ENCODE measurements at regions not wholly inside any gene's neighbourhood (a gene's known extent, or its start where the extent isn't known, plus 50 kb on each side); places are given as distances from the start of the nearest gene placed in this dataset.
"Not testable (repeated sequence)": the region's sequence is repeated elsewhere in the genome, so short reads cannot be mapped to it uniquely, and the experiment has no call there.

GRCh38 chr20:55678970-55679667 lies 326.2 kb downstream of the CBLN4 start:
- DNase-seq, result no peak

- DNase-seq, result no peak
Observed at GRCh38 chr20:55678126-55678525, 327.2 kb downstream of the CBLN4 start.

DNA sequence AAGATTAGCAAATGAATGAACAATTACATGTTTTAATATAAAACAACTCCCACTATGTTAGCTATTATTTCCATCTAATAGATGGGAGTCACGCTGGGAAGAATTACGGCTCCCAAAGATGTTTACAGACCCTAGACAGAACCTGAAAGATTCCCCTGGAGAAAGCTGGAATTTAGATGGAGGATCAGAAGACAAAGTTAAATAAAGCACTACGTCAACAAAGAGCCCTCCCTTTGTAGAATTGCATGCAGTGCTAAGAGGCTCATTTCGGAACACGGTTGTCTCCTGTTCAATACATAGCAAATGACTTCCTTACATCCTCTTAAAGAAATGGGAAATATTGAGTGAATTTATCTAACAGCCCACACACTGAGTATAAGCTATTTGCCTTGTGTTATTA lies 328.3 kb downstream of the CBLN4 start:
- no peak for DNase-seq

DNA sequence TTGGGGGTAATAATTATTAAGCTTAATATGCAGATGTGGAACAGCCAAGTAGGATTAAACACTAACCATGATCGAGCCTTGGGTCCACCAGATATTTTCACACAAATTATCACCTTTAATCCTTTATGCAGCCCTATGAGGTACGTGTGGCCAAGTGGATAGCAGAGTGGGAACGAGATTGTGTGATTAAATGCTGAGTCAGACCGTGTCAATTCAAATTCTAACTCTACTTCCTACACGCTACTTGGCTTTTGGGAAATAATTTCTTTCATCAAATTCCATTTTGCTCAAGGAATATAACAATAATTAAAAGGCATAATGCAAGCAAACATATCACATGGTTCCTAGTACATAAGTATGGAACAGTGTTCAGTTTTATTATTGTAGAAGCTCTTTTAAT lies 329.2 kb downstream of the CBLN4 start:
- no peak for DNase-seq

DNA sequence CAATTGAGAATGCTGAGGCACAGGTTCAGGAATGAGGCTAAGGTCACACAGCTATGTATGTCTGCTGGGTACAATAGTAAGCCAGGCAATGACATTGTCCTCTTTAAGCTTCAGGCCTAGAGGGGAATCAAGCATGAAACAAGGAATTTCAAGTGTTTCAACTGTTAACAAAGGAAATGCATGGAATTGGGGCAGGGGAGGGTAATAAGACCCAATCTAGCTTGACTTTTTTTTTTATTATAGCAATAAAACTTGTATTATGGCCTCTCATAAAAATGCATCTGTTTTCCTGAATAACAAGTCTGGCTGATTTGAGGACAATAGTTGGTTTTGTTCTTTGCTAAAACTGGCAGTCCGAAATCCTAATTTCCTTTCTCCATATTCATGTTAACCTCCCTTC lies 336.7 kb downstream of the CBLN4 start:
- DNase-seq, result no peak

DNA sequence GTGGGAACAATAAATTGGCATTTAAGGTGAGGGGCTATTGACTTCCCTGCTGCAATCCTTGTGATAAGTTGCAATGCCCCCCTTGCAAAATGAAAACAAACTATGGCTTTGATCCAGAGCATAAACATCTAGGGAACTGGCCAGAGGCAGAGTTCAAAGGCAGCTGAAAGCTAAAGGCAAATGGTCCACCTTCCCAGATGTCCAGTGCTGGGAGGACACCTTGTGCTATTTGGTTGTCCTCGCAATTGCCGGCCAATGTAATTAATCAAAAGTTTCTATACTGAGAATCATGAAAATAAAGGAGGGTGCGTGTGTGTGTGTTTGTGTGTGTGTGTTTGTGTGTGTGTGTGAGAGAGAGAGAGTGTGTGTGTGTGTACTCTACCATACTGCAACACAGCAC lies 337.4 kb downstream of the CBLN4 start:
- no peak for DNase-seq

DNA sequence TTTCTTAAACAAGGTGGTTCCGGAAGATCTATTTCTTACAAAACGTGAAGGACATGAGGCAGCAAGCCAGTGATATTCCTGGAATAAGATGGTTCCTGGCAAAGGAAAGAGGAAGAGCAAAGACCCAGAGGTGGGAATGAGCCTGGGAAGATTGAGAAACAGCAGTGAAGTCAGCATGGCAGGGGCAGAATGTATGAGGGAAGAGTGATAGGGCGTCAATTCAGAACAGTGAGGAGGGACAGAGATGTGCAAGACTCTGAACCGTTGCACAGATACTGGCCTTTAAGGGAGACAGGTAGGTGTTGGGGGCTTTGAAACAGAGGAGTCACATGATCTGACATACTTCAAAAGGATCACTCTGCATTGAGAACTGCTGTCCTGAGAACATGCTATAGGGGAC lies 338.3 kb downstream of the CBLN4 start:
- no peak for DNase-seq

GRCh38 chr20:55656231-55656775 lies 349.0 kb downstream of the CBLN4 start:
- no peak for DNase-seq

- DNase-seq, result no peak
Observed at GRCh38 chr20:55650657-55651360, 354.5 kb downstream of the CBLN4 start.

DNA sequence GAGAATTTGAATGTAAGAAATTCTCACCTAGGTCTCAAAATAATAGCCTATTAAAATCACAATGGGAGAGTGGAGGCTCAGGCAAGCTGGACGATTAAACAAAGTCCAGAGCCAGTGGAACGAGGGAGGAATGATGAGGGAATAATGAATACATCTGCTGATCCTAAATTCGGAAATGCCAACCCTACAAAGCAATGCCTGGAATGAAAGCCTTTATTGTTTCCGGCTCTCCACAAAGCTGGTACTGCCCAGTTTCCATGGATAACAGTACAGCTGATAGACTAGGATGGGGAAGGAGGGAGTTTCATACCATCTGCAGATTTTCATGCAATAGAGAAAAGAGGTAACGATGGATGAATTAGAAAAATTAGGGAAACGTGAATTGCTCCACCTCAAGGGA lies 356.1 kb downstream of the CBLN4 start:
- no peak for DNase-seq

DNA sequence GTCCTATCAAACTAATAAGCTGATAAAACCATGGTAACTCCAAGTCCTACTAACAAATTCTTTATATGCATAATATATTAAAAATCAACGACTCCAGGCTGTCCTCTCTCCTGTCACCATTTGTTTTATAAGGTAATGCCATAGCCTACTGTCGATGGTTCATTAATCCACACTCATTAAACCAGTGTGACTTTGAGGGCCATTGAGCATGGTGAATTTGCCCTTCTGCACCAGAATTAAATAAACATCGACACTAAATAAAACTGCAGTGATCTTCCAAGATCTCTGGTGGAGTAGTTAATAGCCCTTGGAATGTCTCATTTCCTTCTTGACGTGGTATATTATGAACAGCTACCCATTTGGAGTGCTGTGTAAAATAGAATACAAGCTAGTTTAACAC lies 358.5 kb downstream of the CBLN4 start:
- DNase-seq, result no peak

DNA sequence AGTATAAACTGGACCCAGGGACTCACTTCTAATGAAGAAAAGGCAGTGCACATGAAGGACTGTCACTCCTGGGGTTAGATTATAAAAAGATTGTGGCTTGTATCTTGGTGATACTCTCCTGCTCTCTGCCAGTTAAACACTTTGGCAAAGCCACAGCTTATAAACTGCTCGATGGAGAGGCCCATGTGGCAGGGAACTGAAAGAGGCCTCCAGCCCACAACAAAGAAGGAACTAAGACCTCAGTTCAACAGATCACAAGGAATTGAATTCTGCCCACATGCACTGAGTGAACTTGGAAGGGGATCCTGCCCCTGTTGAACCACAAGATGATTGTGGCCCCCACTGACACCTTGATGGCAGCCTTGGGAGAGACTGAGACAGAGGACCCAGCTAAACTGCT lies 363.8 kb downstream of the CBLN4 start:
- DNase-seq, result no peak

- no peak for DNase-seq
Observed at GRCh38 chr20:55635870-55636269, 369.4 kb downstream of the CBLN4 start.

DNA sequence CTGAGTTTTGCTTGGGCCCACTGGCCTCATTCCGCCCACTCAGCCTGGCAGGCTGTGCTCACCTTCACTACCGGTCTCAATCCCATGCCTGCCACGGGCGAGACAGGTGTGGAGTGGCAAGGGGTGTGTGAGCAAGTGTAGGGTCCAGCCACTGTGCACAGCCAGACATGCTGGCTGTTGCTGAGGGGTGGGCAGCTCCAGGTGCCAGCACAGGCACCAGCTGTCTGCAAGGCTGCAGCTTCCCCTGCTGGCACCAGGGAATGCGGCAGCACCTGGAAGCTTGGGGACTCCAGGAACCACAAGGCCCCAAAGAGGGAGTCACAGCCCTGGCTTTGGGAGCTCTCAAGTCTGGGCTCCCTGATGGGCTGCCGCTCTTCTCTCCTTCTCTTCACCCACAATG lies 372.7 kb downstream of the CBLN4 start:
- no peak for DNase-seq

DNA sequence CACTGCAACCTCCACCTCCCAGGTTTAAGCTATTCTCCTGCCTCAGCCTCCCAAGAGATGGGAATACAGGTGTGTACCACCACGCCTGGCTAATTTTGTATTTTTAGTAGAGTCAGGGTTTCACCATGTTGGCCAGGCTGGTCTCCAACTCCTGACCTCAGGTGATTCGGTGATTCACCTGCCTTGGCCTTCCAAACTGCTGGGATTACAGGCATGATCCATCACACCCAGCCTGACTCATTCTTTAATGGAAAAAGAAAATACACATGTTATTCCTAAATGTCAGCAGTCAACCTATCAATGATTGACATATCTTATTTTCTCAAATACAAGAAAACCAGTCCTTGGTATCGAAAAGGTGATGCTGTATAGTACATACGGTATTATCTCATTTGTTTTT lies 376.2 kb downstream of the CBLN4 start:
- DNase-seq, result not testable (repeated sequence)

GRCh38 chr20:55626716-55627115 lies 378.6 kb downstream of the CBLN4 start:
- no peak for DNase-seq

DNA sequence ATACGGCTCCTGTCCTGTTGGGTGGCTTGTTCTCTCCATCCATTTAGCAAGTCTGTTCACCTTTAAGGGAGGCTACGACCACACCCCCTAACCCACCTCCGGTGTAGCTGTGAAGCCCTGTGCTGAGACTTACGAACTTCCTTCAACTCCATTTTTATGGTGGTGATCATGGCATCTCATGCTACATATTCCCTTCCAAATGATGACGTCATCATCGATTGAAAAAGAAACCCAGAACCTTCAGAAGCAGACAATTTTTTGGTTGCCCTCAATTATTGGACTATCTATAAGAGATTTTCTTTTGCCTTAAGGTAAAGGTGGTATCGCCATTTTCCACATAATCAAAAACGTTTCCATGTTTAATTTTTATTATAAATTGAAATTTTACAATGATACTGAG lies 389.0 kb downstream of the CBLN4 start:
- no peak for DNase-seq

DNA sequence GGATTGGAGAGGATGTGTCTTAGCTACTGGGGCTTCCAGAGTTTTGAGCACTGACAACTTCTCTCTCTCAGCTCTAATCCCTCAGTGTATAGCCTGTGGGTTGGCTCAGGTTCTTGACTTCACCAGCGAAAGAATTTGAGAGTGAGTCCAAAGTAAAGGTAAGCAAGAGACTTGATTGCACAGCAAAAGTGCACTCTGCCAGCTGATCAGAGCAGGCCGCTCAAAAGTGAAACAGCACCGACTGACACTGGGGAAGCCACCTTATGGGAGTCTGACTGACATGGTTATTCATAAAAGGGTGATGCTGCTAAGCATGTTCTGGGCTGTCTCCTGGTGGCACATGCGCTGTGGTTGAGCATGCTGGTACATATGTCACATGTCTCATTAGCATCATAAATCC lies 389.5 kb downstream of the CBLN4 start:
- no peak for DNase-seq

DNA sequence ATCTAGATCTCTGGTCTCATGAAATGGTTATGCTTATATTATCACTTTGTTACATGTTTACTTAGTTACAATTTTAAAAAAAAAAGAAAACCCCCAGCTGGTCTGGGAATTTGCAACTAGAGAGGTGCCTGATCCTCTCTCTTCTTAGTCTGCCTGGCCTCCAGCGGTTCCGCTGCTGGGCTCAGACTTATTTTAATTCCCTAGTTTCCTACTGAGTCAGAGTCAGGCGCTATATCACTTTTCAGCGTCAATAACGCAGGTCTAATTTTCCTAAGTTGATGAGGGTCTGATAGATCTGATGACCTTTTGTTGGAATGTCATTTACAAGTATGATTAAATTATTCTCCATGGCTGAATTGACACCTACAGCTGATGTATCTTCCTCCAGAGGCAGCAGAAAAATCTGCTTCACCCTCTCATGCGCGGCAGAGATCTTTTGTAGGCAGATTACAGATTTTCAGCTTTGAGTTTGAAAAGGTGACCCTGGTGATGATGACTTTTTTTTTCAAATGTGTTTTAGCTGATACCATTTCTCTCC lies 391.0 kb downstream of the CBLN4 start:
- DNase-seq, result no peak

DNA sequence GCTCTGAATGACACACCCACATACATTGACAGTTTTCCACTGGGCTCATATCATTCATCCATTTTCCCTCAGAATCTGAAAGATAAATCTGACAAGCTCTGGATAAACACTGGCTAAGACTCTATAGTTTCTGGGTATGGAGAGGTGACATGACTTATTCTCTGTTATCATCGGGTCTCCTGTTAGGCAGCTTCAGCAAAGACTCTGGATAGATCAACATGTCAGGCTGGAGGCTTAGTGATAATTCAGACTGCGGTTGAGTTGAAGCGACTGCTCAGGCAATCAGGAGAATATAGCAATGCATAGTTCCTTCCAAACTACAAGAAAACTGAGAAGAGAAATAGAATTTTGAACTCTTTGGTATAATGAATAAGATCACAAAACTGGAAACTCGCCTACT lies 394.6 kb downstream of the CBLN4 start:
- no peak for DNase-seq

DNA sequence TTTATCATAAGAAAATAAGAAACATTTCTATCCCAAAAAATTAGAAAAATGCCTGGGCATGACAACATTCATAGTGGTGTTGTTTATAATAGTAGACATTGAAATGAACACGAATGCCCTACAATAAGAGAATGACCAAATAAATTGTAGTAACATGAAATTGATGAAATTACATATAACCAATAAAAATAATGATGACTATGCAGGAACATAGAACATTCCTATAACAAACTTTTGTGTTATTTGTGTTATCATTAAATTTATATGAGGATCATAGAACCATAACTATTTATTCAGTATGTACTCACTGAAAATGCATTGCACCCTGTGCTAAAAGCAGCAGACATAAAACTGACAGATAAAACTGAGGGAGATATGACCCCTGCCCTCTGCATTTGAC lies 399.7 kb downstream of the CBLN4 start:
- DNase-seq, result no peak

- no peak for DNase-seq
Observed at GRCh38 chr20:55597526-55597925, 407.8 kb downstream of the CBLN4 start.

DNA sequence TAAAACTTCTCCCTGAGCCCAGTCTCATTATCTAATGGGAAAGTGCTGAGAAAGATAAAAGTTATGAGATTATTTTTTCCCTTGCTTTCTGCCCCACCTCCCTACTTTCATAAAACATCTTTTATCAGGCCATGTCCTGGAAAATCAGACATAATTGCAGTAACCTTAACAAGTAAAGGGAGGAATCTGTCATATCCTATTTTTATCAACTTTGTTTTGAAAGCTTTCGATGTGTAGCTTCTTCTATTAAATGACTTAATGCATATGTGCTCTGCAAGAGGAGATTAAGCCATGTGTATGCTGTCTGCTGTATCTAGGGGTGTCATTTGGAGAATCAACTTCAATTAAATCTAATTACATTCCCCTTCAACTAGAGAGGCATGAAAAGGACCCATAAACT lies 408.9 kb downstream of the CBLN4 start:
- no peak for DNase-seq

- DNase-seq, result no peak
Observed at GRCh38 chr20:55592866-55593265, 412.5 kb downstream of the CBLN4 start.

Measured in suppressor macrophage (primary cell).